Tibial nerve (tissue), 4 donors: ENCODE measurements at regions not wholly inside any gene's neighbourhood (a gene's known extent, or its start where the extent isn't known, plus 50 kb on each side); places are given as distances from the start of the nearest gene placed in this dataset.

ENCODE experiments used
- DNase-seq, 2 donors: peaks; one replicate each; pipeline ENCODE4 v3.0.0-alpha.2; 2019; ENCODE audit warnings: low spot score in 2 of 2
- H3K27ac ChIP-seq, 4 donors: fragments of 200-600 bp; sonication (generic) in 3 of 4; one replicate each; pipeline ENCODE4 v1.5.1; 2017 to 2019; ENCODE audit warnings: mild to moderate bottlenecking in 1 of 4
- H3K27me3 ChIP-seq, 2 donors: fragments of 200-600 bp; sonication (generic) in 1 of 2; one replicate each; pipeline versions ENCODE4 v1.5.1 to v1.6.0; 2017 to 2019
- H3K36me3 ChIP-seq, 3 donors: fragments of 200-600 bp; sonication (generic); one replicate each; pipeline ENCODE4 v1.5.1; 2018 to 2019
- H3K4me1 ChIP-seq, 4 donors: fragments of 200-600 bp; sonication (generic) in 3 of 4; one replicate each; pipeline ENCODE4 v1.5.1; 2017 to 2019
- H3K4me3 ChIP-seq, 4 donors: fragments of 200-600 bp; sonication (generic) in 3 of 4; one replicate each; pipeline ENCODE4 v1.5.1; 2017 to 2019; ENCODE audit warnings: mild to moderate bottlenecking in 1 of 4, moderate library complexity in 1 of 4
- H3K9me3 ChIP-seq, 4 donors: fragments of 200-600 bp; sonication (generic) in 3 of 4; one replicate each; pipeline ENCODE4 v1.5.1; 2017 to 2019
- CTCF ChIP-seq, 5 experiments: fragments of 200-600 bp in 3 of 5; fragments of 450-650 bp in 2 of 5; sonication (generic) in 3 of 5; IDR thresholded peaks; one replicate each; pipeline ENCODE4 v1.5.1; 2016 to 2019; ENCODE audit warnings: antibody characterized with exemption in 5 of 5, mild to moderate bottlenecking in 3 of 5, moderate library complexity in 2 of 5
- EP300 ChIP-seq, 2 donors: sonication (generic); formaldehyde crosslinking; IDR thresholded peaks; one replicate each; pipeline ENCODE4 v1.6.1; 2017; ENCODE audit warnings: antibody characterized with exemption in 2 of 2, mild to moderate bottlenecking in 1 of 2
- POLR2A ChIP-seq, 2 donors: fragments of 450-650 bp; IDR thresholded peaks; one replicate each; pipeline ENCODE4 v1.6.1; 2017; ENCODE audit warnings: antibody characterized with exemption in 2 of 2, mild to moderate bottlenecking in 2 of 2, moderate library complexity in 2 of 2
- WGBS, 2 donors: methylation state at CpG; one replicate each; pipeline ENCODE4 v1.1.5; 2018; 5-methylcytosine and 5-hydroxymethylcytosine counted together

- 30 to 43% methylated on average over 1 of the region's 1 CpG for WGBS, 2 donors
- no peaks in the 10 kb centered on the region for H3K36me3 ChIP-seq
These were observed 250.4 kb upstream of the RBBP8 start for GRCh38 chr18:22682720-22683119.

GRCh38 chr18:22683196-22683676, 249.9 kb upstream of the RBBP8 start:
- peaks cover 0 to 7% (median 0%) of the 10 kb centered on the region in 4 donors for H3K9me3 ChIP-seq
- 22 to 26% methylated on average over 9 of the region's 9 CpGs for WGBS, 2 donors
- DNase-seq, result peak in 1 of 2 donors; percentile 24
- no peak overlapping the region for H3K4me3 ChIP-seq
- peaks cover 0 to 8% (median 3%) of the 10 kb centered on the region in 4 donors for H3K4me1 ChIP-seq
- no peaks in the 10 kb centered on the region for H3K36me3 ChIP-seq
- TF ChIP-seq EP300 (IDR thresholded peaks at IDR 0.05), result no peak
- TF ChIP-seq POLR2A (IDR thresholded peaks at IDR 0.05), result no peak
- TF ChIP-seq CTCF (IDR thresholded peaks at IDR 0.05), result no peak
- peak overlapping the region in 1 of 4 donors; percentile 45 for H3K27ac ChIP-seq
- H3K27me3 ChIP-seq, result no peaks in the 10 kb centered on the region

More at GRCh38 chr18:22682720-22683119, 250.4 kb upstream of the RBBP8 start:
- H3K4me3 ChIP-seq, result no peak overlapping the region
- H3K4me1 ChIP-seq, result peaks cover 0 to 8% (median 3%) of the 10 kb centered on the region in 4 donors
- DNase-seq, result no peak
- H3K27ac ChIP-seq, result peak overlapping the region in 1 of 4 donors; percentile 45
- TF ChIP-seq CTCF (IDR thresholded peaks at IDR 0.05) (no peak), EP300 (IDR thresholded peaks at IDR 0.05) (no peak), POLR2A (IDR thresholded peaks at IDR 0.05) (no peak)
- peaks cover 0 to 2% (median 0%) of the 10 kb centered on the region in 4 donors for H3K9me3 ChIP-seq
- no peaks in the 10 kb centered on the region for H3K27me3 ChIP-seq

- no peak for DNase-seq
- Histone ChIP-seq H3K4me1 (peaks cover 0 to 8% (median 3%) of the 10 kb centered on the region in 4 donors), H3K4me3 (no peak overlapping the region), H3K36me3 (no peaks in the 10 kb centered on the region), H3K9me3 (peaks cover 0 to 8% (median 0%) of the 10 kb centered on the region in 4 donors), H3K27me3 (no peaks in the 10 kb centered on the region), H3K27ac (peak overlapping the region in 1 of 4 donors; percentile 43)
- no peak for TF ChIP-seq POLR2A (IDR thresholded peaks at IDR 0.05)
- no peak for TF ChIP-seq CTCF (IDR thresholded peaks at IDR 0.05)
- 72% methylated on average over 2 of the region's 2 CpGs for WGBS, 2 donors
These were observed 249.3 kb upstream of the RBBP8 start for GRCh38 chr18:22683786-22684185.

- Histone ChIP-seq H3K4me1 (peaks cover 0 to 8% (median 3%) of the 10 kb centered on the region in 4 donors), H3K36me3 (no peaks in the 10 kb centered on the region), H3K9me3 (peaks cover 0 to 8% (median 0%) of the 10 kb centered on the region in 4 donors), H3K27ac (peak overlapping the region in 1 of 4 donors; percentile 43), H3K27me3 (no peaks in the 10 kb centered on the region), H3K4me3 (no peak overlapping the region)
- DNase-seq, result no peak
- 87 to 95% methylated on average over 2 of the region's 2 CpGs for WGBS, 2 donors
- no peak for TF ChIP-seq POLR2A (IDR thresholded peaks at IDR 0.05)
- no peak for TF ChIP-seq CTCF (IDR thresholded peaks at IDR 0.05)
- TF ChIP-seq EP300 (IDR thresholded peaks at IDR 0.05), result no peak
These were observed 248.9 kb upstream of the RBBP8 start for GRCh38 chr18:22684268-22684667.

- no peaks in the 10 kb centered on the region for H3K36me3 ChIP-seq
- no peak for DNase-seq
- peaks cover 0 to 8% (median 0%) of the 10 kb centered on the region in 4 donors for H3K9me3 ChIP-seq
- H3K27ac ChIP-seq, result no peak overlapping the region
- 91 to 96% methylated on average over 2 of the region's 2 CpGs for WGBS, 2 donors
- no peak overlapping the region for H3K4me3 ChIP-seq
- no peaks in the 10 kb centered on the region for H3K27me3 ChIP-seq
- peaks cover 0 to 8% (median 3%) of the 10 kb centered on the region in 4 donors for H3K4me1 ChIP-seq
- TF ChIP-seq CTCF (IDR thresholded peaks at IDR 0.05) (no peak), POLR2A (IDR thresholded peaks at IDR 0.05) (no peak), EP300 (IDR thresholded peaks at IDR 0.05) (no peak)
These were observed 247.3 kb upstream of the RBBP8 start for GRCh38 chr18:22685788-22686187.
